OCI-LY7 (cell line): ENCODE measurements at regions not wholly inside any gene's neighbourhood (a gene's known extent, or its start where the extent isn't known, plus 50 kb on each side); places are given as distances from the start of the nearest gene placed in this dataset.

Experiments
- BruUV-seq: library from RNA; stranded (reverse); fragments of 400-500 nt; replicated peaks from 2 replicates; lab custom pipeline; 2021; lab: Mats Ljungman, UMichigan
- CTCF ChIA-PET: fragments of 300-600 bp; sonication (Branson Sonifier 250); formaldehyde crosslinking; loops from one replicate; lab custom pipeline; 2022; ENCODE audit warnings: antibody characterized with exemption; ENCODE audit not compliant: unreplicated experiment; lab: Charles Lee
- POLR2A ChIA-PET: fragments of 300-600 bp; sonication (Branson Sonifier 250); formaldehyde crosslinking; loops from one replicate; lab custom pipeline; 2022; ENCODE audit warnings: antibody characterized with exemption; lab: Charles Lee
- DNase-seq: peaks from one replicate; pipeline ENCODE4 v3.0.0-alpha.2; 2015; ENCODE audit warnings: low spot score
- H2AFZ ChIP-seq: fragments of 200-600 bp; sonication (generic), shearing (Covaris generic); 2 replicates; pipeline ENCODE4 v1.6.1; 2014; ENCODE audit warnings: mild to moderate bottlenecking, antibody characterized with exemption, low read length, moderate library complexity
- H3K27ac ChIP-seq: fragments of 200-600 bp; sonication (generic); 2 replicates; pipeline ENCODE4 v1.5.1; 2014; ENCODE audit warnings: mixed run types, low read depth, mild to moderate bottlenecking, moderate library complexity, low read length, inconsistent platforms; ENCODE audit not compliant: poor library complexity, severe bottlenecking
- H3K36me3 ChIP-seq: fragments of 200-600 bp; sonication (generic); 2 replicates; pipeline ENCODE4 v1.6.1; 2014; ENCODE audit warnings: mild to moderate bottlenecking, antibody characterized with exemption, low read length, moderate library complexity, mixed read lengths; ENCODE audit not compliant: insufficient read depth
- H3K4me1 ChIP-seq: fragments of 200-600 bp; sonication (generic); 2 replicates; pipeline ENCODE4 v1.5.1; 2014; ENCODE audit warnings: mild to moderate bottlenecking, low read length; ENCODE audit not compliant: insufficient read depth, poor library complexity, severe bottlenecking
- H3K4me2 ChIP-seq: fragments of 200-600 bp; sonication (generic); 2 replicates; pipeline ENCODE4 v1.6.1; 2014; ENCODE audit warnings: mild to moderate bottlenecking, low read length
- H3K4me3 ChIP-seq: fragments of 200-600 bp; sonication (generic); 2 replicates; pipeline ENCODE4 v1.5.1; 2014; ENCODE audit warnings: mild to moderate bottlenecking, low read depth, low read length; ENCODE audit not compliant: poor library complexity, severe bottlenecking
- H3K79me2 ChIP-seq: fragments of 200-600 bp; sonication (generic); 2 replicates; pipeline ENCODE4 v1.6.1; 2016; ENCODE audit warnings: low read depth, mild to moderate bottlenecking, low read length, moderate library complexity, mixed read lengths; ENCODE audit not compliant: insufficient read depth
- H3K9me2 ChIP-seq: fragments of 200-600 bp; sonication (generic); 2 replicates; pipeline ENCODE4 v1.6.1; 2016; ENCODE audit warnings: mild to moderate bottlenecking, low read length, mixed read lengths; ENCODE audit not compliant: insufficient read depth
- H3K9me3 ChIP-seq: fragments of 200-600 bp; sonication (generic); 2 replicates; pipeline ENCODE4 v1.6.1; 2014; ENCODE audit warnings: mild to moderate bottlenecking, mixed run types, low read length, mixed read lengths
- H4K20me1 ChIP-seq: fragments of 200-600 bp; sonication (generic); 2 replicates; pipeline ENCODE4 v1.6.1; 2014; ENCODE audit warnings: mild to moderate bottlenecking, antibody characterized with exemption, low read length, moderate library complexity, mixed read lengths; ENCODE audit not compliant: insufficient read depth
- EZH2phosphoT487 ChIP-seq: fragments of 200-600 bp; sonication (generic); IDR thresholded peaks from 2 replicates; pipeline ENCODE4 v1.6.1; 2018; ENCODE audit warnings: low read depth, borderline replicate concordance, mild to moderate bottlenecking, mixed run types, antibody characterized with exemption, low read length, moderate library complexity, mixed read lengths
- intact Hi-C: fragments of 100-400 bp; cut with micrococcal nuclease; formaldehyde crosslinking; loops from one replicate; pipeline ENCODE4 v1.10.0; 2022; ENCODE audit not compliant: unreplicated experiment
- TF ChIP-seq, protein P1 (sequence below): fragments of 200-600 bp; sonication (generic); conservative IDR thresholded peaks from 2 replicates; pipeline ENCODE4 v1.5.1; 2014; ENCODE audit warnings: mild to moderate bottlenecking, antibody characterized with exemption, low read length, moderate library complexity, mixed read lengths

DNA sequence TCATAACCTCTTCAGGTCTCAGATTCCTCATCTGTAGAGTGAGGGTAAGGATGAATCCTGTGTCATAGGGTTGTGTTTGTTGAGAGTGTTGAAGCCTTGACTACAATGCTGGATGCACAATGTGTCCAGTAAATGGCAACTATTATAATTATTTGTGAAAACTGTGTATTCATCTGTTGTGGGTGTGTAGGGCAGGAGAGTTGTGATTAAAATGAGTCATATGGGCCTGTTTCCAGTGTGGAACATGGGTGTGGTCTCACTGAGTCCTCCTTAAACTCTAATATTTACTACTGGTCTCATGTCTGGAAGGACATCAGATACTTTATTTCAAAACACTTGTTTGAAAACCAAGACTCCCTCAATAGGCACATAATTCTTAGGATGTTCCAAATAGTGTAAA lies 208.5 kb upstream of the CASK start:
- CTCF ChIA-PET = no interaction called here
- H3K4me3 ChIP-seq = no peak overlapping the region
- no peaks in the 10 kb centered on the region for H3K4me1 ChIP-seq
- intact Hi-C loops = no loop called here
- no peak overlapping the region for H3K4me2 ChIP-seq
- no peaks in the 10 kb centered on the region for H4K20me1 ChIP-seq
- H3K79me2 ChIP-seq = no peaks in the 10 kb centered on the region
- H3K9me3 ChIP-seq = no peaks in the 10 kb centered on the region
- H3K9me2 ChIP-seq = no peaks in the 10 kb centered on the region
- TF ChIP-seq, protein P1, sequence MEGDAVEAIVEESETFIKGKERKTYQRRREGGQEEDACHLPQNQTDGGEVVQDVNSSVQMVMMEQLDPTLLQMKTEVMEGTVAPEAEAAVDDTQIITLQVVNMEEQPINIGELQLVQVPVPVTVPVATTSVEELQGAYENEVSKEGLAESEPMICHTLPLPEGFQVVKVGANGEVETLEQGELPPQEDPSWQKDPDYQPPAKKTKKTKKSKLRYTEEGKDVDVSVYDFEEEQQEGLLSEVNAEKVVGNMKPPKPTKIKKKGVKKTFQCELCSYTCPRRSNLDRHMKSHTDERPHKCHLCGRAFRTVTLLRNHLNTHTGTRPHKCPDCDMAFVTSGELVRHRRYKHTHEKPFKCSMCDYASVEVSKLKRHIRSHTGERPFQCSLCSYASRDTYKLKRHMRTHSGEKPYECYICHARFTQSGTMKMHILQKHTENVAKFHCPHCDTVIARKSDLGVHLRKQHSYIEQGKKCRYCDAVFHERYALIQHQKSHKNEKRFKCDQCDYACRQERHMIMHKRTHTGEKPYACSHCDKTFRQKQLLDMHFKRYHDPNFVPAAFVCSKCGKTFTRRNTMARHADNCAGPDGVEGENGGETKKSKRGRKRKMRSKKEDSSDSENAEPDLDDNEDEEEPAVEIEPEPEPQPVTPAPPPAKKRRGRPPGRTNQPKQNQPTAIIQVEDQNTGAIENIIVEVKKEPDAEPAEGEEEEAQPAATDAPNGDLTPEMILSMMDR = no peak
- TF ChIP-seq EZH2phosphoT487 = no peak
- no peak for DNase-seq
- no peak overlapping the region for H3K27ac ChIP-seq
- no TSS peak for BruUV-seq
- POLR2A ChIA-PET = no interaction called here
- H2AFZ ChIP-seq = no peak overlapping the region
- H3K36me3 ChIP-seq = no peaks in the 10 kb centered on the region

DNA sequence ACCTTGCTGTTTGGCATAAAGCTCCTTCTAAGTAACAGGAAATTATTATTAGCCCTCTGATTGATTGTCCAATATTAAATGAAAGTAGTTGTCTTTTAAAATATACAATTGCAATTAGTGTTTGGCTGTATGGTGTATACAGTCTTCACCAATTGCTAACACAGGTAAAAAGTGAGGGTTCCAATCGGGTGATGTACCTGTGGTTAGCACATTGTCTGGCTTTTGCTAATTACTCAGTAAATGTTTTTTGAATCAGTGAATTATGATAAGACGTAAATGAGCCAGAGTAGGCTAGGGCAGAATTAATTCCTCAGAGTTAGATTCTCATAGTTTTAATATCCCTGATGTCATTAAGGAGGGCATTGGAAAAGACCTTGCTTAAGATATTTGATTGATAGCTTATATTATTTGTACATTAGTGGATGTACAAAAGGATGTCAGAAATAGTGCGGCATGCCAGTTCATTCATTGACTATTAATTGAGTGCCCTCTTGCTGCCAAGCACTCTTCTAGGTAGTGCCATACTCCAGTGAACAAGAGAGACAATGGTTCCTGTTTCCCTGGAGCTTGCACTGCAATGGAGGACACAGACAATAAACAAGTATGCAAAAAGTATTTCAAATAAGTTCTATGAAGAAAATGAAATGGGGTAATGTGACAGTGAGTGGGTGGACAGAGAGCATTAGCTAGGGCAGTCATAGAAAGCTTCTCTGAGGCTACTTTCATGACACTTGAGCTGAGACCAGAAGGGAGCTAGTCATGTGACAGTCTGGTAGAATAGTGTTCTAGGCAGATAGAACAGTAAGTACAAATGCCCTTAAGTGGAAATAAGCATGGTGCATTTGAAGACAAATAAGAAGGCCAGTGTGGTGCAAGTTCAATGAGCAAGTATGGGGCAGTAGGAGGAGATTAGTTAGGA lies 205.9 kb upstream of the CASK start:
- ChIA-PET POLR2A (no interaction called here), CTCF (no interaction called here)
- no peak overlapping the region for H2AFZ ChIP-seq
- no peaks in the 10 kb centered on the region for H3K36me3 ChIP-seq
- intact Hi-C loops = no loop called here
- no TSS peak for BruUV-seq
- no peak for DNase-seq
- no peaks in the 10 kb centered on the region for H3K79me2 ChIP-seq
- no peak overlapping the region for H3K4me2 ChIP-seq
- H3K4me1 ChIP-seq = no peaks in the 10 kb centered on the region
- TF ChIP-seq, protein P1 = no peak
- no peak for TF ChIP-seq EZH2phosphoT487
- no peak overlapping the region for H3K4me3 ChIP-seq
- no peaks in the 10 kb centered on the region for H3K9me2 ChIP-seq
- H3K27ac ChIP-seq = no peak overlapping the region
- no peaks in the 10 kb centered on the region for H3K9me3 ChIP-seq
- H4K20me1 ChIP-seq = no peaks in the 10 kb centered on the region

DNA sequence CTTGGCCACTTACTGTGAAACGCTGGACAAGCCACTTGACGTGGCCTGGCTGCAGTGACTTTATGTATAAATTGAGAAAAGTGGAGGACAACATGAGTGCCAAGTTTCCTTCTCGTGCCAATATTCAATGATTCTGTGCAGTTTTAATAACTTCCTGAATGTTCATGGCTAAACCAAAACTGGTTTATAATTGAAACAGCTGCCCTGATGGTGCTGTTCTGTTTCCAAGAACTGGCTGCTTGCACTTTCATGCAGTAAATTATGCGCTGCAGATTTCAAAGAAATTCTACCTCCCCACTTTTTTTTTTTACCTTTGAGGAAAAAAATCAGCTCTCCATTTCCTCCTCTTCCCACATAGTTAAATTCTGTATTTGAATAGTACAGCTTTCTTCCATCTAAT lies 205.2 kb upstream of the CASK start:
- CTCF ChIA-PET = no interaction called here
- intact Hi-C loops = no loop called here
- H3K9me2 ChIP-seq = no peaks in the 10 kb centered on the region
- H3K4me3 ChIP-seq = no peak overlapping the region
- no peaks in the 10 kb centered on the region for H3K36me3 ChIP-seq
- no peaks in the 10 kb centered on the region for H3K79me2 ChIP-seq
- no peaks in the 10 kb centered on the region for H3K4me1 ChIP-seq
- no peak overlapping the region for H3K27ac ChIP-seq
- TF ChIP-seq, protein P1 = no peak
- no peak for TF ChIP-seq EZH2phosphoT487
- no peak overlapping the region for H2AFZ ChIP-seq
- BruUV-seq = no TSS peak
- no peak overlapping the region for H3K4me2 ChIP-seq
- H4K20me1 ChIP-seq = no peaks in the 10 kb centered on the region
- H3K9me3 ChIP-seq = no peaks in the 10 kb centered on the region
- DNase-seq = no peak
- POLR2A ChIA-PET = no interaction called here
